K562 (cell line): ENCODE measurements at regions not wholly inside any gene's neighbourhood (a gene's known extent, or its start where the extent isn't known, plus 50 kb on each side); places are given as distances from the start of the nearest gene placed in this dataset.

Experiments
- EGR1 ChIP-seq: fragments of 450-650 bp; conservative IDR thresholded peaks from 2 replicates; pipeline ENCODE4 v1.6.1; 2017; ENCODE audit warnings: mild to moderate bottlenecking
- SMARCA5 ChIP-seq: fragments of 450-650 bp; IDR thresholded peaks from 2 replicates; pipeline ENCODE4 v1.6.1; 2016
- SRF ChIP-seq, 2 experiments: fragments of 250-450, 450-650 bp in 1 of 2; sonication (Bioruptor Pico) in 1 of 2; sonication (generic) in 1 of 2; formaldehyde crosslinking; IDR thresholded peaks; 2 replicates each; pipeline versions ENCODE4 v1.5.0 to v1.5.1; 2020 to 2022; ENCODE audit warnings: mild to moderate bottlenecking in 1 of 2, missing genetic modification reagents in 1 of 2
- ZNF778 ChIP-seq: fragments of 450-650 bp; formaldehyde crosslinking; IDR thresholded peaks from 2 replicates; pipeline ENCODE4 v1.4.0; 2020; ENCODE audit warnings: mild to moderate bottlenecking, moderate library complexity
- TF ChIP-seq, protein P1 (sequence below): conservative IDR thresholded peaks from 2 replicates; pipeline ENCODE4 v1.6.1; 2011; ENCODE audit warnings: low read depth, mild to moderate bottlenecking, low read length; ENCODE audit not compliant: control insufficient read depth
- TF ChIP-seq, protein P2 (sequence below): sonication (generic); formaldehyde crosslinking; IDR thresholded peaks from 2 replicates; pipeline ENCODE4 v1.8.0; 2022; ENCODE audit warnings: missing genetic modification reagents, mild to moderate bottlenecking, moderate library complexity, borderline replicate concordance
- TF ChIP-seq, protein P3 (sequence below), 3 experiments: IDR thresholded peaks in 2 of 3; conservative IDR thresholded peaks in 1 of 3; 2 replicates each; pipeline ENCODE4 v1.5.1; 2011 to 2012; ENCODE audit warnings: low read length in 3 of 3, mild to moderate bottlenecking in 3 of 3, control low read depth in 2 of 3, improper control_type of control experiment in 1 of 3, inconsistent platforms in 1 of 3, low read depth in 1 of 3, mixed read lengths in 1 of 3, moderate library complexity in 1 of 3; ENCODE audit not compliant: insufficient read depth in 2 of 3
- TF ChIP-seq, protein P4 (sequence below): fragments of 450-650 bp; IDR thresholded peaks from 2 replicates; pipeline ENCODE4 v1.6.1; 2016; ENCODE audit warnings: missing biosample characterization, missing genetic modification characterization

DNA sequence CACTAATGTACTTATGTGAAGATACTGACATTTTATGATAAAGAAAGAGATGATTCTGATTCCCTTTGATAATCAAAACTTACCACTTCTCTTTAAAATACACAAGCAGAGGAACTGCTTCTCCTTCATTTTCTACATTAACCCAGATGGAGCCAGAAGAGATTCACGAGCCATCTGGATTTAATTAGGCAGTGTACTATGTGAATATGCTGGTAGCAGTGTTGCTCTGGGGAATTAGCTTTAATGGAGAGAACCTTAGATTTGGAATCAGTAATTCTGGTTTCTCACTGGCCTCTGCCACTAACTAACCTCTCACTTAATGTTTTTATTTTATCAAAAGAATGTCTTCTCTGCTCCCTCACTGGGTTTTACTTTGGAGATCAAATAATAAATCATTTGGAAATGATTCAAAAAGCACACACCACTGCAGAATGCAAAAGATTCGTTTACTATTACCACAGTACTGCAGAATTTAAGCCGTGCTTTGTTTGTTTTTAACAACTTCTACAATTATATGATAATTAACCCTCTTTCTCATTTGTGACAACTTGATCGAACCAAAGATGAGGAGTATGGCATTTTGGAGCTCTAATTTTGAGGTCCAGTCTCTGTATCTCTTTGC is 77.5 kb upstream of the PHYHIPL start:
- TF ChIP-seq, protein P1, sequence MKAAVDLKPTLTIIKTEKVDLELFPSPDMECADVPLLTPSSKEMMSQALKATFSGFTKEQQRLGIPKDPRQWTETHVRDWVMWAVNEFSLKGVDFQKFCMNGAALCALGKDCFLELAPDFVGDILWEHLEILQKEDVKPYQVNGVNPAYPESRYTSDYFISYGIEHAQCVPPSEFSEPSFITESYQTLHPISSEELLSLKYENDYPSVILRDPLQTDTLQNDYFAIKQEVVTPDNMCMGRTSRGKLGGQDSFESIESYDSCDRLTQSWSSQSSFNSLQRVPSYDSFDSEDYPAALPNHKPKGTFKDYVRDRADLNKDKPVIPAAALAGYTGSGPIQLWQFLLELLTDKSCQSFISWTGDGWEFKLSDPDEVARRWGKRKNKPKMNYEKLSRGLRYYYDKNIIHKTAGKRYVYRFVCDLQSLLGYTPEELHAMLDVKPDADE: no peak
- TF ChIP-seq SMARCA5 (no peak), SRF (CRISPR knock-in tag; IDR thresholded peaks at IDR 0.05) (no peak), ZNF778 (CRISPR knock-in tag) (no peak), EGR1 (no peak)
- TF ChIP-seq, protein P2, sequence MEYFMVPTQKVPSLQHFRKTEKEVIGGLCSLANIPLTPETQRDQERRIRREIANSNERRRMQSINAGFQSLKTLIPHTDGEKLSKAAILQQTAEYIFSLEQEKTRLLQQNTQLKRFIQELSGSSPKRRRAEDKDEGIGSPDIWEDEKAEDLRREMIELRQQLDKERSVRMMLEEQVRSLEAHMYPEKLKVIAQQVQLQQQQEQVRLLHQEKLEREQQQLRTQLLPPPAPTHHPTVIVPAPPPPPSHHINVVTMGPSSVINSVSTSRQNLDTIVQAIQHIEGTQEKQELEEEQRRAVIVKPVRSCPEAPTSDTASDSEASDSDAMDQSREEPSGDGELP (CRISPR knock-in tag): no peak
- TF ChIP-seq, protein P3, sequence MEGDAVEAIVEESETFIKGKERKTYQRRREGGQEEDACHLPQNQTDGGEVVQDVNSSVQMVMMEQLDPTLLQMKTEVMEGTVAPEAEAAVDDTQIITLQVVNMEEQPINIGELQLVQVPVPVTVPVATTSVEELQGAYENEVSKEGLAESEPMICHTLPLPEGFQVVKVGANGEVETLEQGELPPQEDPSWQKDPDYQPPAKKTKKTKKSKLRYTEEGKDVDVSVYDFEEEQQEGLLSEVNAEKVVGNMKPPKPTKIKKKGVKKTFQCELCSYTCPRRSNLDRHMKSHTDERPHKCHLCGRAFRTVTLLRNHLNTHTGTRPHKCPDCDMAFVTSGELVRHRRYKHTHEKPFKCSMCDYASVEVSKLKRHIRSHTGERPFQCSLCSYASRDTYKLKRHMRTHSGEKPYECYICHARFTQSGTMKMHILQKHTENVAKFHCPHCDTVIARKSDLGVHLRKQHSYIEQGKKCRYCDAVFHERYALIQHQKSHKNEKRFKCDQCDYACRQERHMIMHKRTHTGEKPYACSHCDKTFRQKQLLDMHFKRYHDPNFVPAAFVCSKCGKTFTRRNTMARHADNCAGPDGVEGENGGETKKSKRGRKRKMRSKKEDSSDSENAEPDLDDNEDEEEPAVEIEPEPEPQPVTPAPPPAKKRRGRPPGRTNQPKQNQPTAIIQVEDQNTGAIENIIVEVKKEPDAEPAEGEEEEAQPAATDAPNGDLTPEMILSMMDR (IDR thresholded peaks at IDR 0.05 in 2 of 3, conservative IDR thresholded peaks at IDR 0.05 in 1 of 3; ENCODE audit: insufficient read depth in 2 of 3, low read depth in 1 of 3, low read length in 3 of 3): no peak
- TF ChIP-seq, protein P4, sequence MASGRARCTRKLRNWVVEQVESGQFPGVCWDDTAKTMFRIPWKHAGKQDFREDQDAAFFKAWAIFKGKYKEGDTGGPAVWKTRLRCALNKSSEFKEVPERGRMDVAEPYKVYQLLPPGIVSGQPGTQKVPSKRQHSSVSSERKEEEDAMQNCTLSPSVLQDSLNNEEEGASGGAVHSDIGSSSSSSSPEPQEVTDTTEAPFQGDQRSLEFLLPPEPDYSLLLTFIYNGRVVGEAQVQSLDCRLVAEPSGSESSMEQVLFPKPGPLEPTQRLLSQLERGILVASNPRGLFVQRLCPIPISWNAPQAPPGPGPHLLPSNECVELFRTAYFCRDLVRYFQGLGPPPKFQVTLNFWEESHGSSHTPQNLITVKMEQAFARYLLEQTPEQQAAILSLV (tag): no peak
